OCI-LY3 (cell line): ENCODE measurements at regions not wholly inside any gene's neighbourhood (a gene's known extent, or its start where the extent isn't known, plus 50 kb on each side); places are given as distances from the start of the nearest gene placed in this dataset.

Source experiments
- H2AFZ ChIP-seq: fragments of 200-600, 300-600 bp; shearing (Covaris generic); 2 replicates; pipeline ENCODE4 v1.6.0; 2014; ENCODE audit warnings: antibody characterized with exemption, low read depth, low read length
- H3K27ac ChIP-seq: fragments of 200-600, 300-600 bp; sonication (generic); 2 replicates; pipeline ENCODE4 v1.5.1; 2014; ENCODE audit warnings: mild to moderate bottlenecking, low read length, moderate library complexity, mixed read lengths
- H3K27me3 ChIP-seq: fragments of 200-600, 300-600 bp; sonication (generic); 2 replicates; pipeline ENCODE4 v1.6.1; 2014; ENCODE audit warnings: low read depth, low read length, mixed read lengths
- H3K36me3 ChIP-seq: fragments of 200-600, 300-600 bp; sonication (generic); replicated peaks from 2 replicates; pipeline ENCODE3; 2014; ENCODE audit warnings: low read depth, low read length, mixed read lengths
- H3K4me1 ChIP-seq: fragments of 300-600, 200-600 bp; sonication (generic); 2 replicates; pipeline ENCODE4 v1.6.1; 2014; ENCODE audit warnings: low read length, mixed read lengths
- H3K4me2 ChIP-seq: fragments of 200-600, 300-600 bp; sonication (generic); 2 replicates; pipeline ENCODE4 v1.6.1; 2014; ENCODE audit warnings: low read length, mixed read lengths
- H3K4me3 ChIP-seq: fragments of 300-600, 200-600 bp; sonication (generic); 2 replicates; pipeline ENCODE4 v1.5.1; 2014; ENCODE audit warnings: antibody characterized with exemption, mild to moderate bottlenecking, low read length, moderate library complexity
- H3K79me2 ChIP-seq: fragments of 300-600, 200-600 bp; shearing (Covaris generic); 2 replicates; pipeline ENCODE4 v1.6.1; 2014; ENCODE audit warnings: mild to moderate bottlenecking, low read length, mixed read lengths
- H3K9ac ChIP-seq: fragments of 300-600, 200-600 bp; shearing (Covaris generic); 2 replicates; pipeline ENCODE4 v1.6.0; 2014; ENCODE audit warnings: mild to moderate bottlenecking, low read length, moderate library complexity
- H3K9me3 ChIP-seq: fragments of 200-600, 300-600 bp; shearing (Covaris generic); 2 replicates; pipeline ENCODE4 v1.6.1; 2014; ENCODE audit warnings: low read length, mixed read lengths; ENCODE audit not compliant: insufficient read depth
- H4K20me1 ChIP-seq: fragments of 200-600, 300-600 bp; sonication (generic); 2 replicates; pipeline ENCODE4 v1.6.1; 2016; ENCODE audit warnings: low read length, mixed read lengths; ENCODE audit not compliant: insufficient read depth
- EZH2phosphoT487 ChIP-seq: fragments of 200-600 bp; shearing (Covaris generic); IDR thresholded peaks from 2 replicates; pipeline ENCODE4 v1.6.1; 2018; ENCODE audit warnings: antibody characterized with exemption, mixed run types, low read depth
- TF ChIP-seq, protein P1 (sequence below): fragments of 200-600, 300-600 bp; sonication (generic); IDR thresholded peaks from 2 replicates; pipeline ENCODE4 v1.5.1; 2014; ENCODE audit warnings: antibody characterized with exemption, low read length, low read depth

DNA sequence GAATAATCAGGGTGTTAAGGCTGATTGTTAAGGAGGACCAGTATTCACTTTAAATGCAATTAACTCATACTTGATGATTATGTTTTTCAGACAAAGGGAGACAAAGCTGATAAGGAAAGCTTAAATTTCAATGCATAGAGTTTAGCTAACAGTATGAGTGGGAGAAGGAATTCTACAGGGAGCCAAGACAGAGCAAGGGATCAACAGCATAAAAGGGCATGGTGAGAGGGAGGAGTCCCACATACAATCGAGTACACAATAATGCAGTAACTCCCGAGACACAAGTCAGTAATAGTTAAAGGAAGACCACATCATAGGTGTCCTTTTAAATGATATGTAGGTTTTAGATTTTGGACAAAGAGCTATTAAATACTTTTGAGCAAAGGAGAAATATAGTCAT lies 191.7 kb upstream of the PTPRD start:
- no peaks in the 10 kb centered on the region for H4K20me1 ChIP-seq
- H3K4me2 ChIP-seq: no peak overlapping the region
- H3K4me1 ChIP-seq: no peaks in the 10 kb centered on the region
- H3K27me3 ChIP-seq: no peaks in the 10 kb centered on the region
- no peaks in the 10 kb centered on the region for H3K79me2 ChIP-seq
- no peak for TF ChIP-seq EZH2phosphoT487
- TF ChIP-seq, protein P1, sequence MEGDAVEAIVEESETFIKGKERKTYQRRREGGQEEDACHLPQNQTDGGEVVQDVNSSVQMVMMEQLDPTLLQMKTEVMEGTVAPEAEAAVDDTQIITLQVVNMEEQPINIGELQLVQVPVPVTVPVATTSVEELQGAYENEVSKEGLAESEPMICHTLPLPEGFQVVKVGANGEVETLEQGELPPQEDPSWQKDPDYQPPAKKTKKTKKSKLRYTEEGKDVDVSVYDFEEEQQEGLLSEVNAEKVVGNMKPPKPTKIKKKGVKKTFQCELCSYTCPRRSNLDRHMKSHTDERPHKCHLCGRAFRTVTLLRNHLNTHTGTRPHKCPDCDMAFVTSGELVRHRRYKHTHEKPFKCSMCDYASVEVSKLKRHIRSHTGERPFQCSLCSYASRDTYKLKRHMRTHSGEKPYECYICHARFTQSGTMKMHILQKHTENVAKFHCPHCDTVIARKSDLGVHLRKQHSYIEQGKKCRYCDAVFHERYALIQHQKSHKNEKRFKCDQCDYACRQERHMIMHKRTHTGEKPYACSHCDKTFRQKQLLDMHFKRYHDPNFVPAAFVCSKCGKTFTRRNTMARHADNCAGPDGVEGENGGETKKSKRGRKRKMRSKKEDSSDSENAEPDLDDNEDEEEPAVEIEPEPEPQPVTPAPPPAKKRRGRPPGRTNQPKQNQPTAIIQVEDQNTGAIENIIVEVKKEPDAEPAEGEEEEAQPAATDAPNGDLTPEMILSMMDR: no peak
- no peak overlapping the region for H3K27ac ChIP-seq
- H3K9me3 ChIP-seq: no peaks in the 10 kb centered on the region
- H3K9ac ChIP-seq: no peak overlapping the region
- H3K36me3 ChIP-seq: no peaks in the 10 kb centered on the region
- no peak overlapping the region for H2AFZ ChIP-seq
- H3K4me3 ChIP-seq: no peak overlapping the region

DNA sequence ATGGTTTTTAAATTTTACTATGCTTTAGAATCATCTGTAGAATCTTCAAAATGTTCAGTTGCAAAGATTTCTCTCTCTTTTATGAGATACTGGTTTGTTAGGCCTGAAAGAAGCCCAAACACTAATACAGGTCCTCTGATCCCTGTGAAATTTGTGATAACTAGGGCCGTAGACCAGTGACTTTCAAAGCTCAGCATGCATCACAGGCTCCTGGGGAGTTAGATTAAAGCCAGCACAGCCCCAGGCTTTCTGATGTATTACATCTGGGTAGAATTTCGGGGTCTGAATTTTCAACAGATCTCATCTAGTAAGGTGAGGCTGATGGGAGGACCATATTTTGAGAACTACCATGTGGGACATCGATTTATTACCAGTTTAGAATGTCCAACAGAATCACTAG lies 194.1 kb upstream of the PTPRD start:
- H3K27ac ChIP-seq: no peak overlapping the region
- H4K20me1 ChIP-seq: no peaks in the 10 kb centered on the region
- H3K4me3 ChIP-seq: no peak overlapping the region
- H2AFZ ChIP-seq: no peak overlapping the region
- no peaks in the 10 kb centered on the region for H3K79me2 ChIP-seq
- TF ChIP-seq EZH2phosphoT487: no peak
- TF ChIP-seq, protein P1: no peak
- H3K4me1 ChIP-seq: no peaks in the 10 kb centered on the region
- H3K9me3 ChIP-seq: no peaks in the 10 kb centered on the region; the same call in 1 of the 2 replicates
- no peaks in the 10 kb centered on the region for H3K27me3 ChIP-seq
- no peak overlapping the region for H3K4me2 ChIP-seq
- no peak overlapping the region for H3K9ac ChIP-seq
- H3K36me3 ChIP-seq: no peaks in the 10 kb centered on the region

DNA sequence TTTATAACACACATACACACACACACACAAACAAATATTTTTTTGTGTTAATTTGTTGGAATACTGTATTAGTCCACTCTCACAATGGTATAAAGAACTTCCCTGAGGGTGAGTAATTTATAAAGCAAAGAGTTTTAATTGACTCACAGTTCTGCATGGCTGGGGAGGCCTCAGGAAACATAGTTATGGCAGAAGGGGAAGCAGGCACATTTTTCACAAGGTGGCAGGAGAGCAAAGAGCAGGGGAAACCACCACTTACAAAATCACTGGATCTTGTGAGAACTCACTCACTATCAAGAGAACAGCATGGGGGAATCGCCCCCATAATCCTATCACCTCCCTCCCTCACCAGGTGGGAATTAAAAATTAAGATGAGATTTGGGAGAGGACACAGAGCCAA lies 205.4 kb upstream of the PTPRD start:
- no peaks in the 10 kb centered on the region for H3K36me3 ChIP-seq
- H3K27ac ChIP-seq: no peak overlapping the region
- no peak overlapping the region for H3K4me3 ChIP-seq
- no peaks in the 10 kb centered on the region for H4K20me1 ChIP-seq
- H2AFZ ChIP-seq: no peak overlapping the region
- no peaks in the 10 kb centered on the region for H3K9me3 ChIP-seq
- no peak for TF ChIP-seq EZH2phosphoT487
- TF ChIP-seq, protein P1: no peak
- no peaks in the 10 kb centered on the region for H3K4me1 ChIP-seq
- no peaks in the 10 kb centered on the region for H3K79me2 ChIP-seq
- no peak overlapping the region for H3K9ac ChIP-seq
- no peak overlapping the region for H3K4me2 ChIP-seq
- H3K27me3 ChIP-seq: no peaks in the 10 kb centered on the region

DNA sequence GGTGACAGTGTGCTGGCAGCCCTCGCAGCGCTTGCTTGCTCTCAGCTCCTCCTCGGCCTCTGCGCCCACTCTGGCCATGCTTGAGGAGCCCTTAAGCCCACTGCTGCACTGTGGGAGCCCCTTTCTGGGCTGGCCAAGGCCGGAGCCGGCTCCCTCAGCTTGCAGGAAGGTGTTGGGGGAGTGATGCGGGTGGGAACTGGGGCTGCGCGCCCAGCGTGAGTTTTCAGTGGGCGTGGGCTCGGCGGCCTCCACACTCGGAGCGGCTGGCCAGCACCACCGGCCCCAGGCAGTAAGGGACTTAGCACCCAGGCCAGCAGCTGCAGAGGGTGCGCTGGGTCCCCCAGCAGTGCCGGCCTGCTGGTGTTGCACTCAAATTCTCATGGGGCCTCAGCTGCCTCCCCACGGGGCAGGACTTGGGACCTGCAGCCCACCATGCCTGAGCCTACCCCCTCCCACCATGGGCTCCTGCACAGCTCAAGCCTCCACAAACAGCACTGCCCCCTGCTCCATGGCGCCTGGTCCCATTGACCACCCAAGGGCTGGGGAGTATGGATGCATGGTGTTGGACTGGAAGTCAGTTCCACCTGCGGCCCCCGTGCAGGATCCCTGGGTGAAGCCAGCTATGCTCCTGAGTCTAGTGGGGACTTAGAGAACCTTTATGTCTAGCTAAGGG lies 223.1 kb upstream of the PTPRD start:
- H2AFZ ChIP-seq: no peak overlapping the region
- H3K9ac ChIP-seq: no peak overlapping the region
- H3K27ac ChIP-seq: no peak overlapping the region
- no peaks in the 10 kb centered on the region for H3K36me3 ChIP-seq
- no peak overlapping the region for H3K4me3 ChIP-seq
- H3K9me3 ChIP-seq: no peaks in the 10 kb centered on the region
- no peaks in the 10 kb centered on the region for H3K79me2 ChIP-seq
- H4K20me1 ChIP-seq: no peaks in the 10 kb centered on the region
- TF ChIP-seq, protein P1: no peak
- TF ChIP-seq EZH2phosphoT487: no peak
- H3K27me3 ChIP-seq: no peaks in the 10 kb centered on the region
- H3K4me2 ChIP-seq: no peak overlapping the region
- no peaks in the 10 kb centered on the region for H3K4me1 ChIP-seq
